Astrocyte of the spinal cord (primary cell): ENCODE measurements at regions not wholly inside any gene's neighbourhood (a gene's known extent, or its start where the extent isn't known, plus 50 kb on each side); places are given as distances from the start of the nearest gene placed in this dataset.

Experiments
- DNase-seq: peaks from one replicate; pipeline ENCODE4 v3.0.0; 2011; ENCODE audit warnings: low read depth, low spot score
- H3K4me3 ChIP-seq: 2 replicates; pipeline ENCODE4 v1.5.1; 2011; ENCODE audit warnings: low read depth, mild to moderate bottlenecking, low read length, moderate library complexity
- in situ Hi-C: cut with HindIII; loops from 2 replicates; pipeline ENCODE4 v1.10.0; 2017; ENCODE audit warnings: low sequenced_read_pairs
- TF ChIP-seq, protein P1 (sequence below): IDR thresholded peaks from 2 replicates; pipeline ENCODE4 v1.5.1; 2012; ENCODE audit warnings: low read depth, mild to moderate bottlenecking, low read length, inconsistent platforms

DNA sequence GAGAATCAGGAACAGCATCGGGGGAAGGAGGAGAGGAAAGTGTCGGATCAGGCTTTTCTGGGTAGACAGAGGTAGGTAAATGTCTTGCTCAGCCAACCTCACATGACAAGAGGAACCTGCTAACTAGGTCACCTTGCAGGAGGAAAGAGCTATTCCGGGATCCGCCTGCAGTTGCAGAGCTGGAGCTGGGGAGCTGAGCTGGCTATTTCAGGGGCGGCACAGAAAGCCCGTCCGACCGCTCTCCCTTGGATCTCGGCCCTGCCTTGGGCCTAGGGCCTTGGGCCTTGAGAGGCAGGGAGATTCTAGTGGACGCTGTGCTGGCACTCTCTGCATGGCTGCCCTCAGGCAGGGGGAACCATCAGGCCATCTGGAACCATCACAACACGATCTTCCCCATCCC is 56.5 kb upstream of the CTPS1 start:
- DNase-seq, result no peak
- TF ChIP-seq, protein P1, sequence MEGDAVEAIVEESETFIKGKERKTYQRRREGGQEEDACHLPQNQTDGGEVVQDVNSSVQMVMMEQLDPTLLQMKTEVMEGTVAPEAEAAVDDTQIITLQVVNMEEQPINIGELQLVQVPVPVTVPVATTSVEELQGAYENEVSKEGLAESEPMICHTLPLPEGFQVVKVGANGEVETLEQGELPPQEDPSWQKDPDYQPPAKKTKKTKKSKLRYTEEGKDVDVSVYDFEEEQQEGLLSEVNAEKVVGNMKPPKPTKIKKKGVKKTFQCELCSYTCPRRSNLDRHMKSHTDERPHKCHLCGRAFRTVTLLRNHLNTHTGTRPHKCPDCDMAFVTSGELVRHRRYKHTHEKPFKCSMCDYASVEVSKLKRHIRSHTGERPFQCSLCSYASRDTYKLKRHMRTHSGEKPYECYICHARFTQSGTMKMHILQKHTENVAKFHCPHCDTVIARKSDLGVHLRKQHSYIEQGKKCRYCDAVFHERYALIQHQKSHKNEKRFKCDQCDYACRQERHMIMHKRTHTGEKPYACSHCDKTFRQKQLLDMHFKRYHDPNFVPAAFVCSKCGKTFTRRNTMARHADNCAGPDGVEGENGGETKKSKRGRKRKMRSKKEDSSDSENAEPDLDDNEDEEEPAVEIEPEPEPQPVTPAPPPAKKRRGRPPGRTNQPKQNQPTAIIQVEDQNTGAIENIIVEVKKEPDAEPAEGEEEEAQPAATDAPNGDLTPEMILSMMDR, result no peak
- in situ Hi-C loops, result no loop called here
- H3K4me3 ChIP-seq, result no peak overlapping the region

DNA sequence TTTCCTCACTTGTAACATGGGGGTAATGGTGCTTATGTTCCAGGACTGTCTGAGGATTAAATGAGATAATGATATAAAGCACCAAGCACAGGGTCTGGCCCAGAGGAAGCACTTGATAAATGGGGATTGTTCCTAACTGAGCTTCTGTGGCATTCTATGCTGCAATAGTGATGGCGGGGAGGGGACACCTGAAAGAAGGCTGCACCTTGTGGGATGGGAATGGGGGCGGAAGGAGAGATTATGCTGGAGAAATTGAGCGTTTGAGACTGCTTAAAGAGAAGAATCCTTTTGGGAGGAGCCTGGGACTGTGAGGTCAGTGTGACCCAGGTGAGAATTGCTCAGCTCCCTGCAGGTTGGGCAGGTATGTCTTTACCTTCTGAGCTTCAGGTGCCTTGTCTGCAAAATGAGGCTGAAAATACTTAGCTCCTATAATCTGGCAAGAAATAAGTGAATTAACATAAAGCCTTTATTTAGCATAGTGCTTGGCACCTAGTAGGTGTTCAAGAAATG is 55.9 kb upstream of the CTPS1 start:
- in situ Hi-C loops, result no loop called here
- TF ChIP-seq, protein P1, result no peak
- no peak overlapping the region for H3K4me3 ChIP-seq
- DNase-seq, result no peak

DNA sequence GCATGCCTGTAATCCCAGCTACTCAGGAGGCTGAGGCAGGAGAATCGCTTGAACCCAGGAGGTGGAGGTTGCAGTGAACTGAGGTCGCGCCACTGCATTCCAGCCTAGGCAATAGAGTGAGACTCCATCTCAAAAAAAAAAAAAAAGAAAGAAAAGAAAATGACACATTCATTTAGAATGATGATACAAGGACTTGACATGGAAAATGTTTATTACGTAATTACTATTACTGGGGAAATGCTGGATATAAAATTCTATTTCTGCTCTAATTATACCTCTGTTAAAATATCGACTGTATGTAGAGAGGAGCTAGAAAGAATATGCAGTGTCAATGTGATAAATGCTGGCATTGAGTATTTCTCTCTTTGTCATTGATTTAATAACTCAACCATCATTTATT is 54.7 kb upstream of the CTPS1 start:
- H3K4me3 ChIP-seq, result no peak overlapping the region
- in situ Hi-C loops, result no loop called here
- DNase-seq, result no peak
- TF ChIP-seq, protein P1, result no peak

DNA sequence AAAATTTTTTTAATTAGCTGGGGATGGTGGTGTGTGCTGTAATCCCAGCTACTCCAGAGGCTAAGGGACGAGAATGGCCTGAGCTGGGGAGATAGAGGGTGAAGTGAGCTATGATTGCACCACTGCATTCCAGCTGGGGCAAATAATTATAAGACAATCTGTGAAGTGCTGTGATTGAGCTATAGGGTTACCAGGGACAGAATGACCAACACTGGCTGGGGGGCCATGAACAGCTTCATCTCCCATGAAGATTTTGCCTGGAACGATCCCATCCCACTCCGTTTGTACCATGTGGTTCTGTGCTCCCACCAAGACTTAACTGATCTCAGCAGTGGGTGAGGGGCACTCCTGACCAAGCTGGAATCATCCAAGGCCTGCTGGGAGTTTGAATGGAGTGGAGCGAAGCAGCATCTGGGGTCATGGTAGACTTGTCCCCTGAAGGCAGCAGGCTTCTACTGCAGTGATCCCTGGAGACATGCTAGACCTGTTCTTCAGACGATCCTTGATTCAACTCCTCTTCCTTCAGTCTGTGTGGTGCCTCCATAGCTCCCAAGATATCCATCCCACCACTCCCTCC is 53.6 kb upstream of the CTPS1 start:
- TF ChIP-seq, protein P1, result no peak
- in situ Hi-C loops, result no loop called here
- H3K4me3 ChIP-seq, result no peak overlapping the region
- DNase-seq, result no peak

DNA sequence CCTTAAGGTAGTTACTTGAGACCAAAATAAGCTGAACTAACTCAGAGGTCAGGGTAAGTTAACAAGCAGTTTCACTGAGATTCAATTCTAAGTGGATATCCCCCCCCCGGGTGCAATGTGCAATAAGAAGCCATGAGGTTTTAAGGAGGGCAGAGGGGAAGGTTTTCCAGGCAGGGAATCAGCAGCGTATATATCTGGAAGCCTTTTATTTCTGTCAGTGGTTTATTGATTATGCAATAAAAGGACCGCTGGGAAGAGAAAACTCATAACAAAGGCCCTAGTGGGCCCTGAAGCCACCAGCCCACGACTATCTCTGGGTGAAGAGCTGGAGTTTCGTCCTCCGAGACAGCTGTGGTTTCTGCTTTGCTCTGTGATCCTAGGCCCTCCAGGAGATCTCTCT is 53.1 kb upstream of the CTPS1 start:
- DNase-seq, result peak; percentile 3
- in situ Hi-C loops, result no loop called here
- no peak overlapping the region for H3K4me3 ChIP-seq
- TF ChIP-seq, protein P1, result no peak

DNA sequence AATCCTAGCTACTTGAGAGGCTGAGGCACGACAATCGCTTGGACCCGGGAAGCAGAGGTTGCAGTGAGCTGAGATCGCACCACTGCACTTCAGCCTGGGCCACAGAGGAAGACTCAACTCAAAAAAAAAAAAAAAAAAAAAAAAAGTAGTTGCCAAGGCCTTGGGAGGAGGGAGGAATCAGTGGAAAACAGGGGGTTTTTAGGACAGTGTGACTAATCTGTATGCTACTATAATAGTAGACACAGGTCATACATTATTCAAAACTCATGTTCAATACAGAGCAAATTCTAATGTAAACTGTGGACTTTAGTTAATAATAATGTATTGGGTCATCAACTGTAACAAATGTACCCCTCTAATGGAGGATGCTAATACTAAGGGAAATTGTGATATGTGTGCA is 51.7 kb upstream of the CTPS1 start:
- DNase-seq, result no peak
- in situ Hi-C loops, result no loop called here
- H3K4me3 ChIP-seq, result no peak overlapping the region
- TF ChIP-seq, protein P1, result no peak
